Liver (tissue), 3 donors: ENCODE measurements at regions not wholly inside any gene's neighbourhood (a gene's known extent, or its start where the extent isn't known, plus 50 kb on each side); places are given as distances from the start of the nearest gene placed in this dataset.

Experiments
- ATF3 ChIP-seq: IDR thresholded peaks from 2 replicates; pipeline ENCODE4 v1.6.1; 2016; ENCODE audit warnings: antibody characterized with exemption
- CTCF ChIP-seq: fragments of 150-350 bp; IDR thresholded peaks from 2 replicates; pipeline ENCODE4 v1.5.1; 2017; ENCODE audit warnings: improper control_type of control experiment, low read depth, low read length; ENCODE audit not compliant: missing input control
- EGR1 ChIP-seq, 2 donors: IDR thresholded peaks; 2 replicates each; pipeline ENCODE4 v1.6.1; 2016 to 2018; ENCODE audit warnings: antibody characterized with exemption in 2 of 2, low read depth in 2 of 2
- GABPA ChIP-seq, 2 donors: IDR thresholded peaks in 1 of 2; conservative IDR thresholded peaks in 1 of 2; 2 replicates each; pipeline ENCODE4 v1.6.1; 2016; ENCODE audit warnings: antibody characterized with exemption in 2 of 2, mild to moderate bottlenecking in 1 of 2, moderate library complexity in 1 of 2
- SP1 ChIP-seq: IDR thresholded peaks from 2 replicates; pipeline ENCODE4 v1.6.1; 2018; ENCODE audit warnings: antibody characterized with exemption, mild to moderate bottlenecking
- TAF1 ChIP-seq: conservative IDR thresholded peaks from 2 replicates; pipeline ENCODE4 v1.6.1; 2016; ENCODE audit warnings: antibody characterized with exemption, mild to moderate bottlenecking
- YY1 ChIP-seq: IDR thresholded peaks from 2 replicates; pipeline ENCODE4 v1.6.1; 2016; ENCODE audit warnings: antibody characterized with exemption, mild to moderate bottlenecking
- TF ChIP-seq, protein P1 (sequence below): IDR thresholded peaks from 2 replicates; pipeline ENCODE4 v1.6.1; 2016; ENCODE audit warnings: antibody characterized with exemption, mild to moderate bottlenecking
- TF ChIP-seq, protein P2 (sequence below): IDR thresholded peaks from 2 replicates; pipeline ENCODE4 v1.6.1; 2016; ENCODE audit warnings: antibody characterized with exemption
- donor health status: healthy.
- donor health status: healthy.

- TF ChIP-seq SP1 (no peak), GABPA (IDR thresholded peaks at IDR 0.05 in 1 of 2, conservative IDR thresholded peaks at IDR 0.05 in 1 of 2) (no peak), YY1 (no peak), CTCF (no peak), TAF1 (no peak), ATF3 (no peak), EGR1 (IDR thresholded peaks at IDR 0.05; ENCODE audit: low read depth in 2 of 2) (no peak)
- TF ChIP-seq, protein P1, sequence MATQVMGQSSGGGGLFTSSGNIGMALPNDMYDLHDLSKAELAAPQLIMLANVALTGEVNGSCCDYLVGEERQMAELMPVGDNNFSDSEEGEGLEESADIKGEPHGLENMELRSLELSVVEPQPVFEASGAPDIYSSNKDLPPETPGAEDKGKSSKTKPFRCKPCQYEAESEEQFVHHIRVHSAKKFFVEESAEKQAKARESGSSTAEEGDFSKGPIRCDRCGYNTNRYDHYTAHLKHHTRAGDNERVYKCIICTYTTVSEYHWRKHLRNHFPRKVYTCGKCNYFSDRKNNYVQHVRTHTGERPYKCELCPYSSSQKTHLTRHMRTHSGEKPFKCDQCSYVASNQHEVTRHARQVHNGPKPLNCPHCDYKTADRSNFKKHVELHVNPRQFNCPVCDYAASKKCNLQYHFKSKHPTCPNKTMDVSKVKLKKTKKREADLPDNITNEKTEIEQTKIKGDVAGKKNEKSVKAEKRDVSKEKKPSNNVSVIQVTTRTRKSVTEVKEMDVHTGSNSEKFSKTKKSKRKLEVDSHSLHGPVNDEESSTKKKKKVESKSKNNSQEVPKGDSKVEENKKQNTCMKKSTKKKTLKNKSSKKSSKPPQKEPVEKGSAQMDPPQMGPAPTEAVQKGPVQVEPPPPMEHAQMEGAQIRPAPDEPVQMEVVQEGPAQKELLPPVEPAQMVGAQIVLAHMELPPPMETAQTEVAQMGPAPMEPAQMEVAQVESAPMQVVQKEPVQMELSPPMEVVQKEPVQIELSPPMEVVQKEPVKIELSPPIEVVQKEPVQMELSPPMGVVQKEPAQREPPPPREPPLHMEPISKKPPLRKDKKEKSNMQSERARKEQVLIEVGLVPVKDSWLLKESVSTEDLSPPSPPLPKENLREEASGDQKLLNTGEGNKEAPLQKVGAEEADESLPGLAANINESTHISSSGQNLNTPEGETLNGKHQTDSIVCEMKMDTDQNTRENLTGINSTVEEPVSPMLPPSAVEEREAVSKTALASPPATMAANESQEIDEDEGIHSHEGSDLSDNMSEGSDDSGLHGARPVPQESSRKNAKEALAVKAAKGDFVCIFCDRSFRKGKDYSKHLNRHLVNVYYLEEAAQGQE, result no peak
- TF ChIP-seq, protein P2, sequence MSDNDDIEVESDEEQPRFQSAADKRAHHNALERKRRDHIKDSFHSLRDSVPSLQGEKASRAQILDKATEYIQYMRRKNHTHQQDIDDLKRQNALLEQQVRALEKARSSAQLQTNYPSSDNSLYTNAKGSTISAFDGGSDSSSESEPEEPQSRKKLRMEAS, result no peak
These were observed 256.2 kb upstream of the IRX4 start for GRCh38 chr5:2138896-2139295.
